RWPE1 (cell line): ENCODE measurements at regions not wholly inside any gene's neighbourhood (a gene's known extent, or its start where the extent isn't known, plus 50 kb on each side); places are given as distances from the start of the nearest gene placed in this dataset.

Experiments
- CTCF ChIA-PET: fragments of 350-600 bp; sonication (Branson Sonifier 250); formaldehyde crosslinking; extraction: SDS; loops from one replicate; lab custom pipeline; 2021; lab: Yijun Ruan, JAX
- POLR2A ChIA-PET: fragments of 400-600 bp; formaldehyde crosslinking; extraction: SDS; loops from one replicate; lab custom pipeline; 2020; ENCODE audit warnings: antibody characterized with exemption; ENCODE audit not compliant: low non-redundant PET; lab: Yijun Ruan, JAX
- DNase-seq: peaks from one replicate; pipeline ENCODE4 v3.0.0; 2012; ENCODE audit warnings: low spot score
- H3K27ac ChIP-seq: fragments of 450-650 bp; 2 replicates; pipeline ENCODE4 v1.5.1; 2017
- TF ChIP-seq, protein P1 (sequence below): fragments of 450-650 bp; conservative IDR thresholded peaks from 2 replicates; pipeline ENCODE4 v1.5.1; 2017; ENCODE audit warnings: low read depth, mild to moderate bottlenecking

DNA sequence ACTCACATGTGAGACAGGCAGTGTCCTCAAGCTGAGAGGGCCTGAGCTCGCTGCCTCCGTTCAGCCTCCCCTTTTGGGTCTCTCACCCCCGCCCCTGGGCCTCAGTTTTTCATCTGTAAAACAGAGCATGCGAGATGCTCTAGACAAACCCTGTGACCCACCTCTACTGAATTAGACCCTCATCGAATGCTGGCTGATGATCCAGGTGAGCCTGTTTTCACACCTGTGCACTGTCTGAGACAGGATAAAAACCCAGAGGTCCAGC, 102.1 kb downstream of the PDGFA start:
- no peak for DNase-seq
- ChIA-PET CTCF (interaction anchor here (0.6 kb wide), 1 partner anchor 60 kb away, joined by 3 read pairs; no protein-coding TSS in a partner anchor), POLR2A (no interaction called here)
- no peak overlapping the region for H3K27ac ChIP-seq
- TF ChIP-seq, protein P1, sequence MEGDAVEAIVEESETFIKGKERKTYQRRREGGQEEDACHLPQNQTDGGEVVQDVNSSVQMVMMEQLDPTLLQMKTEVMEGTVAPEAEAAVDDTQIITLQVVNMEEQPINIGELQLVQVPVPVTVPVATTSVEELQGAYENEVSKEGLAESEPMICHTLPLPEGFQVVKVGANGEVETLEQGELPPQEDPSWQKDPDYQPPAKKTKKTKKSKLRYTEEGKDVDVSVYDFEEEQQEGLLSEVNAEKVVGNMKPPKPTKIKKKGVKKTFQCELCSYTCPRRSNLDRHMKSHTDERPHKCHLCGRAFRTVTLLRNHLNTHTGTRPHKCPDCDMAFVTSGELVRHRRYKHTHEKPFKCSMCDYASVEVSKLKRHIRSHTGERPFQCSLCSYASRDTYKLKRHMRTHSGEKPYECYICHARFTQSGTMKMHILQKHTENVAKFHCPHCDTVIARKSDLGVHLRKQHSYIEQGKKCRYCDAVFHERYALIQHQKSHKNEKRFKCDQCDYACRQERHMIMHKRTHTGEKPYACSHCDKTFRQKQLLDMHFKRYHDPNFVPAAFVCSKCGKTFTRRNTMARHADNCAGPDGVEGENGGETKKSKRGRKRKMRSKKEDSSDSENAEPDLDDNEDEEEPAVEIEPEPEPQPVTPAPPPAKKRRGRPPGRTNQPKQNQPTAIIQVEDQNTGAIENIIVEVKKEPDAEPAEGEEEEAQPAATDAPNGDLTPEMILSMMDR = no peak

DNA sequence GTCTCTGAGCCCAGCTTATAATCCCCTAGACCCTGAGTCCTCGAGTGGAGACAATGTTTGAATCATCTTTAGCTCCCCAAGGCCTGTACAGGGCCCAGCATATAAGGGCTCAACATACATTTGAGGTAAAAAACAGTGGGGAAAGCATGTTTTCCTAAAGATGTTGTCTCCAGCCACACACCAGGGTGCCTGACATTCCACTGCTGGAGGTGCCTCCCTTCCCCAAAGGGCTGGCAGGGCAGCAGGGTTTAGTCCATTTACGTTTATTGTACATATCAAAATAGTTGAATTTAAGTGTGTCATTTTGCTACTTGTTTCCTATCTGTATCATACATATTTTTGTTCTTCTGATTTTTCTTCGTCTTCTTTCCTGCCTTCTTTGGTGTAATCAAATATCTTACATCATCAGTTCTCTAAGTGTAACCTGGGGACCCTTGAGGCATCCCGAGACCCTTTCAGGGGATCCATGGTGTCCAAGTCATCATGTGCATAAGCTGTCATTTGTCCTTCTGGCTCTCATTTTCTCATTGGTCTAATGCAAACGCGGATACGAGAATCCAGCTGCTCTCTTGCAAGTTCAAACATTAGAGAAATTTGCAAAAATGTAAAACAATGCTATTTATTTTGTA, 101.6 kb downstream of the PDGFA start:
- ChIA-PET CTCF (interaction anchor here (0.6 kb wide), 1 partner anchor 60 kb away, joined by 3 read pairs; no protein-coding TSS in a partner anchor), POLR2A (no interaction called here)
- DNase-seq = no peak
- TF ChIP-seq, protein P1 = no peak
- no peak overlapping the region for H3K27ac ChIP-seq

DNA sequence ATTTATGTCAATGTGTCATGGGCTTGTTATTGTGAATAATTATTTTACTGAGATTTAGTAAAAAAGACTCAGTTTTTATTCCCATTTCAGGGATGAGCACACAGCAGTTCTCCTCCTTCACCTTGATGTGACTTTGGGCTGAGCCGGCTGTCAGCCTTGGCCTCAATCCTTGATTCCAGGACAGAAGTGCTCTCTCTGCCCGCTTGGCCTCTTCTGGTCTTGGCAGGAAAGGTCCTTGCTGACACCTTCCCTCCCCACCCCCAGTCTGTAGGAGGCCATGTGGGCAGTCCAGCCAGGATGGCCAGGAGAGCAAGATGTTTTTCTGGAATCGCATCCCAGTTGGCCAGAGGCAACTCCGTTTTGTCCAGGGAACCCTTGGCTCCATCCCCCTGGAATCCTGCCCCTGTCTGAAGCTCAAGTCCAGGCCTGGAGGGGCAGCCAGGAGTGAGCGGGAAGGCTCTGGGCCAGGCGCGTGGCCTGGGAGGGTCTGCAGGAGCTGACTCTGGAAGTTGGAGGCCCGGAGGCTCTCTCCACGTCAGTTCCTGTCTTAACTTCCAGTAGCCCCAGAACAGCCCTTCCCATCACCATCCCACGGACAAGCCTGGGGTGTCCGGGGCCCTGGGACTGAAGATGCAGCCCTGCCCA, 100.9 kb downstream of the PDGFA start:
- H3K27ac ChIP-seq = no peak overlapping the region
- CTCF ChIA-PET = no interaction called here
- DNase-seq = no peak
- TF ChIP-seq, protein P1 = no peak
- POLR2A ChIA-PET = no interaction called here

DNA sequence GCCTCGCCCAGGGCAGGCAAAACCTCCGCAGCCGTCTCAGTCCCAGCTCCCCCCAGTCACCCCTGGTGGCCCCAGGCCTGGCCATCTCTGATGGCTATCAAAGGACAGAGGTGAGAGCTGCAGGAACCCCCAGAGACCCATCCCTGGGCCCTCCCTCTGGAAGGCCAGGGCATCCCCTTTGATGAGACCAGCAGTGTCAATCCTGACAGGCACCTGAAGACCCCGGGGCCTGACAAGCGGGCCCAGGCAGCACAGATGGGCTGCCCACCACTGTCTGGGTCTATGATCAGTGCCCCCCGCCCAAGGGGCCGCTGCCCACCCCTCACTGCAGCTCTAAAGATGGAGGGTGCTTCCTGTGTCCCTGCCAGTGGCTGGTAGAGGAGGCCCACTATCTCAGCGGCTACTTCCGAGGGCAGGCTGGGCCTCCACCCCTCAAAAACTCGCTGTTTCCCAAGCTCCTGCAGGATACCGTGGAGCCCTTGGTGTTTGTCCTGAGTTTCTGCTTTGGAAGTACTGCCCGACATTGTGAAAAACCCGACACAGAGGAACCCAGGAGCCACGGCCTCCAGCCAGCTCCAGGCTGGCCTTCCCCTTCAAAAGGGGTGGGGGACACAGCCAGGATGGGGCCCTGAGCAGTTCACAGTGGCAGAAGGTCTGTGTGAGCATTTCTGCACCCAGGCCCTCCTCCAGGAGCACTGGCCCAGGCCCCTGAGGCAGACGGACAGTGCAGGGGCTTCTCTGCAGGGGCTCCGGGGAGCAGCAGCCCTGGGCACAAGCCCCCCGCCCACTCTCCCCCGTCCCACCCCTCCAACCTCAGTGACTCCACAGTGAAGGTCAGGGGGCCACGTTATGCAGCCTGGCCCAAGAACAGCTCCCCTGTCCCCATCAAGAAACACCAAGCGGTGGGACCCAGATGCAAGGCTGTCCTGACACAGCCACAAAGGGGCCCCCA, 99.2 kb downstream of the PDGFA start:
- H3K27ac ChIP-seq = no peak overlapping the region
- POLR2A ChIA-PET = no interaction called here
- CTCF ChIA-PET = no interaction called here
- no peak for DNase-seq
- TF ChIP-seq, protein P1 = no peak

DNA sequence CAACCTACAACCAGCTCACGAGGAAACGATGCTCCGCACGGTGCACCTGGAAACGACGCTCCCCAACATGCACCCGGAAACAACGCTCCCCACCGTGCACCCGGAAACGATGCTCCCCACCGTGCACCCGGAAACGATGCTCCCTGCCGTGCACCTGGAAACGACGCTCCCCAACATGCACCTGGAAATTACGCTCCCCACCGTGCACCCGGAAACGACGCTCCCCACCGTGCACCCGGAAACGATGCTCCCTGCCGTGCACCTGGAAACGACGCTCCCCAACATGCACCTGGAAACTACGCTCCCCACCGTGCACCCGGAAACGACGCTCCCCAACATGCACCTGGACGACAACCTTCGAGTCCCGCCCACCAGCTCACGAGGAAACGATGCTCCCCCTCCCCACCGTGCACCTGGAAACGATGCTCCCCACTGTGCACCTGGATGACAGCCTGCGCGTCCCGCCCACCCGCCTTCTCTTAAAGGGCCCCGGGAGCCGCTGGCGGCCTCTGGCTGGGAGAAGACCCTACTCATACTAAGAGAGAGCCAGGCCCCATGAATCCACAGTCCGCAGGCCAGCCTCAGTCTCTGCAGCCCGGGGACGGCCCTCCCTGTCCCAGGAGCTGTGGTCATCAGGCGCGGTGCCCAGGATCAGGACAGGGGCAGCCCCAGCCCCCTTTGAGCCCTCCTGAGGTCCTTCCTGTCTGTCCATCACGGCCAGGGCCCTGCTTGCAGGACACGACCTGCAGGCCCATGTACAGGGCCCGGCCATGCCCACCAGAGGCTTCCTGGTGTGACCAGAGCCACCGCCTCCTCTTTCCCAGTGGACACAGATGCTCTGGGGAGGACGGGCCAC, 98.3 kb downstream of the PDGFA start:
- no peak overlapping the region for H3K27ac ChIP-seq
- POLR2A ChIA-PET = no interaction called here
- no peak for DNase-seq
- TF ChIP-seq, protein P1 = no peak
- CTCF ChIA-PET = no interaction called here
